ELF-1 (cell line): ENCODE measurements at regions not wholly inside any gene's neighbourhood (a gene's known extent, or its start where the extent isn't known, plus 50 kb on each side); places are given as distances from the start of the nearest gene placed in this dataset.

Experiments
- DNase-seq: peaks from one replicate; pipeline ENCODE4 v3.0.0-alpha.2; 2016; ENCODE audit warnings: low read depth, low spot score

- DNase-seq: no peak
Observed at GRCh38 chr3:8253201-8253600, 248.4 kb upstream of the LMCD1 start.

- DNase-seq: no peak
Observed at GRCh38 chr3:8254489-8254888, 247.1 kb upstream of the LMCD1 start.

GRCh38 chr3:8255725-8256124 lies 245.9 kb upstream of the LMCD1 start:
- no peak for DNase-seq

GRCh38 chr3:8256441-8257071 lies 245.1 kb upstream of the LMCD1 start:
- no peak for DNase-seq

- DNase-seq: no peak
Observed at GRCh38 chr3:8261018-8261417, 240.6 kb upstream of the LMCD1 start.

GRCh38 chr3:8266730-8267131 lies 234.9 kb upstream of the LMCD1 start:
- no peak for DNase-seq

GRCh38 chr3:8273479-8273878 lies 228.1 kb upstream of the LMCD1 start:
- no peak for DNase-seq

- no peak for DNase-seq
Observed at GRCh38 chr3:8276056-8276455, 225.6 kb upstream of the LMCD1 start.

- DNase-seq: no peak
Observed at GRCh38 chr3:8276506-8276905, 225.1 kb upstream of the LMCD1 start.

GRCh38 chr3:8278448-8278847 lies 223.2 kb upstream of the LMCD1 start:
- peak; percentile 7 for DNase-seq

GRCh38 chr3:8279476-8279875 lies 222.1 kb upstream of the LMCD1 start:
- no peak for DNase-seq

- DNase-seq: no peak
Observed at GRCh38 chr3:8279886-8280550, 221.6 kb upstream of the LMCD1 start.

- DNase-seq: no peak
Observed at GRCh38 chr3:8282541-8283165, 219.0 kb upstream of the LMCD1 start.

- DNase-seq: no peak
Observed at GRCh38 chr3:8283193-8283592, 218.4 kb upstream of the LMCD1 start.

- no peak for DNase-seq
Observed at GRCh38 chr3:8286086-8286485, 215.5 kb upstream of the LMCD1 start.

- no peak for DNase-seq
Observed at GRCh38 chr3:8286749-8287148, 214.9 kb upstream of the LMCD1 start.

GRCh38 chr3:8290611-8291010 lies 211.0 kb upstream of the LMCD1 start:
- DNase-seq: no peak

GRCh38 chr3:8296461-8296860 lies 205.2 kb upstream of the LMCD1 start:
- no peak for DNase-seq

GRCh38 chr3:8298021-8298954 lies 203.3 kb upstream of the LMCD1 start:
- DNase-seq: no peak

GRCh38 chr3:8301977-8302735 lies 199.5 kb upstream of the LMCD1 start:
- DNase-seq: peak; percentile 34

- DNase-seq: no peak
Observed at GRCh38 chr3:8303466-8303865, 198.2 kb upstream of the LMCD1 start.
